ENCODE measurements at regions not wholly inside any gene's neighbourhood (a gene's known extent, or its start where the extent isn't known, plus 50 kb on each side); places are given as distances from the start of the nearest gene placed in this dataset.

DNA sequence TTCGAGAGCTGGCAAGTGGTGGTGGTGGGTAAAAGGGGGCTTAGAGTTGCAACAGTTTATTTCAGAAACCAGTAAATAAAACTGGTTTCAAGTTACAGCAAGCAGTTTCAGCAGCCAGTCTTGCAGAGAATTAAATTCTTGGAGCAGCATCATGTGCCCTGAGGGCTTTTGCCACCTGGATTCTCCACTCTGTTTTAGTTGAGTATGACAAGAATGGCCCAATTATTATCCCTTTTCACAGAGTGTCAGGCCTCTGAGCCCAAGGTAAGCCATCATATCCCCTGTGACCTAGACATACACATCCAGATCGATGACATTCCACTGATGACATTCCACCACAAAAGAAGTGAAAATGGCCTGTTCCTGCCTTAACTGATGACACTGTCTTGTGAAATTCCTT lies 72.8 kb upstream of the FANCL start:
- TF ChIP-seq YY1 (IDR thresholded peaks at IDR 0.05; ENCODE audit: insufficient read depth, insufficient read length) (no peak), ZNF274 (IDR thresholded peaks at IDR 0.05; ENCODE audit: low read depth, low read length) (no peak), SUZ12 (IDR thresholded peaks at IDR 0.05; ENCODE audit: extremely low read depth, insufficient read depth, insufficient read length) (no peak)
